ENCODE measurements at regions not wholly inside any gene's neighbourhood (a gene's known extent, or its start where the extent isn't known, plus 50 kb on each side); places are given as distances from the start of the nearest gene placed in this dataset.

- Histone ChIP-seq H3K27me3 (replicated peaks; ENCODE audit: insufficient read depth) (no peaks in the 10 kb centered on the region), H3K4me1 (ENCODE audit: control insufficient read depth in 1 of 2, low read depth in 2 of 2) (no peaks in the 10 kb centered on the region), H3K27ac (no peak overlapping the region), H3K36me3 (no peaks in the 10 kb centered on the region), H3K4me3 (no peak overlapping the region), H3K9me3 (no peaks in the 10 kb centered on the region)
- ATAC-seq (ENCODE audit: insufficient number of reproducible peaks, low FRiP score, low read depth) (no peak), DNase-seq (ENCODE audit: low spot score) (no peak)
- TF ChIP-seq CTCF (IDR thresholded peaks at IDR 0.05) = no peak
These were observed 150.0 kb downstream of the CDC5L start for GRCh38 chr6:44537306-44538049.

- Histone ChIP-seq H3K36me3 (no peaks in the 10 kb centered on the region), H3K9me3 (no peaks in the 10 kb centered on the region), H3K4me3 (no peak overlapping the region), H3K4me1 (ENCODE audit: control insufficient read depth in 1 of 2, low read depth in 2 of 2) (peaks cover 0 to 6% of the 10 kb centered on the region in 2 donors), H3K27me3 (replicated peaks; ENCODE audit: insufficient read depth) (no peaks in the 10 kb centered on the region), H3K27ac (no peak overlapping the region)
- no peak for TF ChIP-seq CTCF (IDR thresholded peaks at IDR 0.05)
- DNase-seq (ENCODE audit: low spot score) (no peak), ATAC-seq (ENCODE audit: insufficient number of reproducible peaks, low FRiP score, low read depth) (no peak)
These were observed 150.8 kb downstream of the CDC5L start for GRCh38 chr6:44538131-44538806.

GRCh38 chr6:44538807-44539201 is 151.3 kb downstream of the CDC5L start:
- peaks cover 0 to 6% of the 10 kb centered on the region in 2 donors for H3K4me1 ChIP-seq (ENCODE audit: control insufficient read depth in 1 of 2, low read depth in 2 of 2)
- ATAC-seq (ENCODE audit: insufficient number of reproducible peaks, low FRiP score, low read depth) (no peak), DNase-seq (ENCODE audit: low spot score) (no peak)
- H3K27me3 ChIP-seq (replicated peaks; ENCODE audit: insufficient read depth) = no peaks in the 10 kb centered on the region
- H3K4me3 ChIP-seq = no peak overlapping the region
- no peaks in the 10 kb centered on the region for H3K36me3 ChIP-seq
- TF ChIP-seq CTCF (IDR thresholded peaks at IDR 0.05) = no peak
- no peak overlapping the region for H3K27ac ChIP-seq
- H3K9me3 ChIP-seq = no peaks in the 10 kb centered on the region

GRCh38 chr6:44539701-44540355 is 152.3 kb downstream of the CDC5L start:
- TF ChIP-seq CTCF (IDR thresholded peaks at IDR 0.05) = no peak
- Histone ChIP-seq H3K36me3 (no peaks in the 10 kb centered on the region), H3K27ac (no peak overlapping the region), H3K27me3 (replicated peaks; ENCODE audit: insufficient read depth) (no peaks in the 10 kb centered on the region), H3K4me1 (ENCODE audit: control insufficient read depth in 1 of 2, low read depth in 2 of 2) (peaks cover 0 to 6% of the 10 kb centered on the region in 2 donors), H3K9me3 (no peaks in the 10 kb centered on the region), H3K4me3 (no peak overlapping the region)
- DNase-seq (ENCODE audit: low spot score) = no peak
- no peak for ATAC-seq (ENCODE audit: insufficient number of reproducible peaks, low FRiP score, low read depth)

- H3K4me1 ChIP-seq (ENCODE audit: control insufficient read depth in 1 of 2, low read depth in 2 of 2) = peaks cover 0 to 6% of the 10 kb centered on the region in 2 donors
- H3K4me3 ChIP-seq = no peak overlapping the region
- H3K36me3 ChIP-seq = no peaks in the 10 kb centered on the region
- DNase-seq (ENCODE audit: low spot score) = no peak
- H3K9me3 ChIP-seq = no peaks in the 10 kb centered on the region
- no peak for ATAC-seq (ENCODE audit: insufficient number of reproducible peaks, low FRiP score, low read depth)
- no peak for TF ChIP-seq CTCF (IDR thresholded peaks at IDR 0.05)
- no peak overlapping the region for H3K27ac ChIP-seq
- H3K27me3 ChIP-seq (replicated peaks; ENCODE audit: insufficient read depth) = no peaks in the 10 kb centered on the region
These were observed 153.4 kb downstream of the CDC5L start for GRCh38 chr6:44540881-44541280.

Measured in thoracic aorta (tissue), 2 donors.